NCI-H748 (cell line): ENCODE measurements at regions not wholly inside any gene's neighbourhood (a gene's known extent, or its start where the extent isn't known, plus 50 kb on each side); places are given as distances from the start of the nearest gene placed in this dataset.
A peak's percentile ranks its signal among the peaks of the same experiment; 100 is the strongest.
"Not testable (repeated sequence)": the region's sequence is repeated elsewhere in the genome, so short reads cannot be mapped to it uniquely, and the experiment has no call there.

Experiments
- DNase-seq: peaks from one replicate; lab custom pipeline; 2025; ENCODE audit not compliant: unreplicated experiment; lab: John Stamatoyannopoulos, UW

- DNase-seq, result peak; percentile 19
Observed at GRCh38 chr4:147096667-147097604, 151.3 kb upstream of the TTC29 start.

- DNase-seq, result no peak
Observed at GRCh38 chr4:147101678-147102077, 156.0 kb upstream of the TTC29 start.

- DNase-seq, result no peak
Observed at GRCh38 chr4:147102596-147102995, 156.9 kb upstream of the TTC29 start.

- no peak for DNase-seq
Observed at GRCh38 chr4:147103403-147103946, 157.8 kb upstream of the TTC29 start.

- DNase-seq, result no peak
Observed at GRCh38 chr4:147104768-147105167, 159.1 kb upstream of the TTC29 start.

GRCh38 chr4:147108409-147108808, 162.7 kb upstream of the TTC29 start:
- no peak for DNase-seq

GRCh38 chr4:147109800-147110199, 164.1 kb upstream of the TTC29 start:
- DNase-seq, result no peak

- DNase-seq, result no peak
Observed at GRCh38 chr4:147110473-147111367, 165.1 kb upstream of the TTC29 start.

- DNase-seq, result not testable (repeated sequence)
Observed at GRCh38 chr4:147112196-147112595, 166.5 kb upstream of the TTC29 start.

- DNase-seq, result no peak
Observed at GRCh38 chr4:147117431-147117830, 171.8 kb upstream of the TTC29 start.

- no peak for DNase-seq
Observed at GRCh38 chr4:147118528-147118927, 172.9 kb upstream of the TTC29 start.

- no peak for DNase-seq
Observed at GRCh38 chr4:147122685-147123084, 177.0 kb upstream of the TTC29 start.

- DNase-seq, result no peak
Observed at GRCh38 chr4:147123146-147123545, 177.5 kb upstream of the TTC29 start.

- DNase-seq, result no peak
Observed at GRCh38 chr4:147128787-147129186, 183.1 kb upstream of the TTC29 start.

GRCh38 chr4:147129687-147130086, 184.0 kb upstream of the TTC29 start:
- no peak for DNase-seq

GRCh38 chr4:147134536-147135210, 189.0 kb upstream of the TTC29 start:
- no peak for DNase-seq

- no peak for DNase-seq
Observed at GRCh38 chr4:147136310-147136709, 190.6 kb upstream of the TTC29 start.

GRCh38 chr4:147136751-147137150, 191.1 kb upstream of the TTC29 start:
- DNase-seq, result no peak

- DNase-seq, result no peak
Observed at GRCh38 chr4:147137280-147137679, 191.6 kb upstream of the TTC29 start.

GRCh38 chr4:147138171-147138570, 192.5 kb upstream of the TTC29 start:
- no peak for DNase-seq
